H9 (cell line): ENCODE measurements at regions not wholly inside any gene's neighbourhood (a gene's known extent, or its start where the extent isn't known, plus 50 kb on each side); places are given as distances from the start of the nearest gene placed in this dataset.

Experiments
- DNase-seq: peaks from one replicate; pipeline ENCODE4 v3.0.0-alpha.2; 2017
- H2AFZ ChIP-seq: one replicate; pipeline ENCODE4 v1.6.1; 2013; ENCODE audit warnings: mild to moderate bottlenecking, low read length, control low read depth, moderate library complexity
- H2AK5ac ChIP-seq: 2 replicates; pipeline ENCODE4 v1.6.1; 2013; ENCODE audit warnings: low read length, control low read depth, mixed read lengths; ENCODE audit not compliant: insufficient read length
- H2BK120ac ChIP-seq: one replicate; pipeline ENCODE4 v1.6.1; 2013; ENCODE audit warnings: low read depth, mild to moderate bottlenecking, low read length, control low read depth, inconsistent platforms; ENCODE audit not compliant: poor library complexity, severe bottlenecking
- H2BK12ac ChIP-seq: 2 replicates; pipeline ENCODE4 v1.6.1; 2013; ENCODE audit warnings: low read length, control low read depth, mixed read lengths, low read depth; ENCODE audit not compliant: insufficient read length
- H2BK15ac ChIP-seq: 2 replicates; pipeline ENCODE4 v1.6.1; 2013; ENCODE audit warnings: low read depth, low read length, control low read depth
- H2BK20ac ChIP-seq: one replicate; pipeline ENCODE4 v1.6.1; 2013; ENCODE audit warnings: low read depth, mild to moderate bottlenecking, low read length, control low read depth, inconsistent platforms; ENCODE audit not compliant: poor library complexity, severe bottlenecking
- H2BK5ac ChIP-seq: 2 replicates; pipeline ENCODE4 v1.6.1; 2013; ENCODE audit warnings: low read length, control low read depth, mixed read lengths; ENCODE audit not compliant: insufficient read length
- H3K14ac ChIP-seq: 2 replicates; pipeline ENCODE4 v1.6.1; 2013; ENCODE audit warnings: low read length, control low read depth; ENCODE audit not compliant: insufficient read depth
- H3K18ac ChIP-seq: 2 replicates; pipeline ENCODE4 v1.6.1; 2013; ENCODE audit warnings: low read depth, mild to moderate bottlenecking, mixed read lengths, low read length, control low read depth; ENCODE audit not compliant: insufficient read length
- H3K23ac ChIP-seq: 2 replicates; pipeline ENCODE4 v1.6.1; 2013; ENCODE audit warnings: low read length, control low read depth, mixed read lengths, low read depth; ENCODE audit not compliant: insufficient read length
- H3K23me2 ChIP-seq: 2 replicates; pipeline ENCODE4 v1.6.1; 2013; ENCODE audit warnings: low read depth, mild to moderate bottlenecking, mixed read lengths, low read length, control low read depth; ENCODE audit not compliant: insufficient read length, poor library complexity, severe bottlenecking
- H3K27ac ChIP-seq: 2 replicates; pipeline ENCODE4 v1.5.1; 2013; ENCODE audit warnings: low read length, control low read depth, mixed read lengths, low read depth; ENCODE audit not compliant: insufficient read length
- H3K27me3 ChIP-seq: 2 replicates; pipeline ENCODE4 v1.6.1; 2013; ENCODE audit warnings: low read length, control low read depth, inconsistent platforms; ENCODE audit not compliant: insufficient read depth
- H3K4ac ChIP-seq: 2 replicates; pipeline ENCODE4 v1.6.1; 2013; ENCODE audit warnings: low read depth, mild to moderate bottlenecking, control low read depth, inconsistent platforms, low read length, moderate library complexity
- H3K4me1 ChIP-seq: 2 replicates; pipeline ENCODE4 v1.6.1; 2013; ENCODE audit warnings: low read length, control low read depth, inconsistent platforms; ENCODE audit not compliant: insufficient read depth
- H3K4me2 ChIP-seq: 2 replicates; pipeline ENCODE4 v1.6.1; 2013; ENCODE audit warnings: low read length, control low read depth, mixed read lengths; ENCODE audit not compliant: insufficient read length, insufficient read depth
- H3K56ac ChIP-seq: 2 replicates; pipeline ENCODE4 v1.6.1; 2013; ENCODE audit warnings: low read depth, mild to moderate bottlenecking, mixed read lengths, low read length, control low read depth; ENCODE audit not compliant: insufficient read length
- H3K79me1 ChIP-seq: 2 replicates; pipeline ENCODE4 v1.6.1; 2013; ENCODE audit warnings: low read depth, mild to moderate bottlenecking, moderate library complexity, low read length, control low read depth, inconsistent platforms; ENCODE audit not compliant: insufficient read depth, poor library complexity, severe bottlenecking
- H3K79me2 ChIP-seq: 2 replicates; pipeline ENCODE4 v1.6.1; 2013; ENCODE audit warnings: low read length, control low read depth, inconsistent platforms; ENCODE audit not compliant: insufficient read depth
- H3K9ac ChIP-seq: 2 replicates; pipeline ENCODE4 v1.6.1; 2013; ENCODE audit warnings: low read length, control low read depth, mixed read lengths; ENCODE audit not compliant: insufficient read length; ENCODE audit errors: extremely low read depth
- H3K9me3 ChIP-seq: one replicate; pipeline ENCODE4 v1.6.1; 2013; ENCODE audit warnings: low read depth, low read length, inconsistent platforms; ENCODE audit not compliant: control insufficient read depth
- H3T11ph ChIP-seq: one replicate; pipeline ENCODE4 v1.6.1; 2013; ENCODE audit warnings: mild to moderate bottlenecking, low read length, control low read depth, inconsistent platforms
- H4K20me1 ChIP-seq: one replicate; pipeline ENCODE4 v1.6.1; 2013; ENCODE audit not compliant: control insufficient read depth, insufficient read length, insufficient read depth
- H4K5ac ChIP-seq: 2 replicates; pipeline ENCODE4 v1.6.1; 2013; ENCODE audit warnings: low read depth, mild to moderate bottlenecking, mixed read lengths, low read length, control low read depth; ENCODE audit not compliant: insufficient read length
- H4K8ac ChIP-seq: replicated peaks from 2 replicates; pipeline ENCODE4 v1.6.1; 2013; ENCODE audit warnings: low read length, control low read depth, mixed read lengths, low read depth; ENCODE audit not compliant: insufficient read length
- H4K91ac ChIP-seq: 2 replicates; pipeline ENCODE4 v1.6.1; 2013; ENCODE audit warnings: low read depth, mild to moderate bottlenecking, moderate library complexity, mixed read lengths, low read length, control low read depth; ENCODE audit not compliant: insufficient read length
- H3K27ac Mint-ChIP-seq, 3 experiments: 2 replicates in 2 of 3; 3 replicates in 1 of 3; pipeline ENCODE4 v1.8.0; 2020 to 2021; ENCODE audit warnings: mixed read lengths in 3 of 3, mild to moderate bottlenecking in 1 of 3, moderate library complexity in 1 of 3
- H3K27me3 Mint-ChIP-seq: 2 replicates; pipeline ENCODE4 v1.8.0; 2021; ENCODE audit warnings: low read depth, mild to moderate bottlenecking, moderate library complexity, mixed read lengths
- H3K36me3 Mint-ChIP-seq, 3 experiments: 2 replicates in 2 of 3; 3 replicates in 1 of 3; pipeline ENCODE4 v1.8.0; 2020 to 2021; ENCODE audit warnings: low read depth in 3 of 3, mixed read lengths in 3 of 3; ENCODE audit not compliant: insufficient read depth in 1 of 3
- H3K4me1 Mint-ChIP-seq, 2 experiments: 2 replicates each; pipeline ENCODE4 v1.8.0; 2020; ENCODE audit warnings: mixed read lengths in 2 of 2
- H3K4me3 Mint-ChIP-seq, 2 experiments: 2 replicates in 1 of 2; 3 replicates in 1 of 2; pipeline ENCODE4 v1.8.0; 2020 to 2021; ENCODE audit warnings: mild to moderate bottlenecking in 2 of 2, mixed read lengths in 2 of 2, moderate library complexity in 1 of 2
- H3K9me3 Mint-ChIP-seq, 2 experiments: 2 replicates in 1 of 2; 3 replicates in 1 of 2; pipeline ENCODE4 v1.8.0; 2020; ENCODE audit warnings: mild to moderate bottlenecking in 2 of 2, mixed read lengths in 2 of 2, moderate library complexity in 1 of 2
- CTCF ChIP-seq: fragments of 200-600 bp; sonication (generic); conservative IDR thresholded peaks from 3 replicates; pipeline ENCODE4 v1.8.0; 2021; ENCODE audit warnings: antibody characterized with exemption, mild to moderate bottlenecking
- WGBS: extraction: QIAGEN DNeasy Blood & Tissue Kit; methylation state at CpG from one replicate; pipeline ENCODE4 v1.1.7; 2013; ENCODE audit warnings: missing lambda C conversion rate, low lambda C conversion rate, mixed read lengths; ENCODE audit not compliant: insufficient read length; ENCODE audit errors: extremely low coverage; 5-methylcytosine and 5-hydroxymethylcytosine counted together

- Mint-ChIP-seq H3K27me3 (no peaks in the 10 kb centered on the region), H3K36me3 (no peaks in the 10 kb centered on the region; a peak in 1 of 7 replicates), H3K27ac (no peak overlapping the region), H3K4me3 (no peak overlapping the region), H3K4me1 (no peaks in the 10 kb centered on the region), H3K9me3 (peaks cover 0 to 2% of the 10 kb centered on the region in 2 experiments; a peak in 2 of 5 replicates)
- H3K4ac ChIP-seq, result no peak overlapping the region
- H3K4me2 ChIP-seq, result no peak overlapping the region
- H4K8ac ChIP-seq, result no peak overlapping the region
- no peak overlapping the region for H2BK15ac ChIP-seq
- no peaks in the 10 kb centered on the region for H3K79me2 ChIP-seq
- no peak overlapping the region for H2BK20ac ChIP-seq
- H3K14ac ChIP-seq, result no peak overlapping the region
- H4K91ac ChIP-seq, result no peak overlapping the region
- H2AK5ac ChIP-seq, result no peak overlapping the region
- no peak overlapping the region for H3T11ph ChIP-seq
- no peaks in the 10 kb centered on the region for H3K9me3 ChIP-seq
- H3K18ac ChIP-seq, result no peak overlapping the region
- H2BK120ac ChIP-seq, result no peak overlapping the region
- H2BK5ac ChIP-seq, result no peak overlapping the region
- H2AFZ ChIP-seq, result no peak overlapping the region
- no peak overlapping the region for H3K9ac ChIP-seq
- H3K27me3 ChIP-seq, result no peaks in the 10 kb centered on the region
- H3K27ac ChIP-seq, result no peak overlapping the region
- H4K5ac ChIP-seq, result no peak overlapping the region
- H3K23ac ChIP-seq, result no peak overlapping the region
- no peaks in the 10 kb centered on the region for H3K79me1 ChIP-seq
- no peaks in the 10 kb centered on the region for H4K20me1 ChIP-seq
- DNase-seq, result no peak
- WGBS, result no CpG with 5 or more reads among the region's 8 CpGs
- H3K4me1 ChIP-seq, result no peaks in the 10 kb centered on the region
- TF ChIP-seq CTCF, result no peak
- H3K56ac ChIP-seq, result no peak overlapping the region
- H3K23me2 ChIP-seq, result no peaks in the 10 kb centered on the region
- no peak overlapping the region for H2BK12ac ChIP-seq
These were observed 1265.7 kb downstream of the NCAM2 start for GRCh38 chr21:22263890-22264289.
